HepG2 (cell line): ENCODE measurements at regions not wholly inside any gene's neighbourhood (a gene's known extent, or its start where the extent isn't known, plus 50 kb on each side); places are given as distances from the start of the nearest gene placed in this dataset.

ENCODE experiments used
- CEBPG ChIP-seq: IDR thresholded peaks from 2 replicates; pipeline ENCODE4 v1.6.1; 2016
- CTCF ChIP-seq: sonication (generic); formaldehyde crosslinking; IDR thresholded peaks from 2 replicates; pipeline ENCODE4 v1.5.0; 2020; ENCODE audit warnings: mild to moderate bottlenecking, missing genetic modification reagents, moderate library complexity
- IKZF1 ChIP-seq: fragments of 450-650 bp; IDR thresholded peaks from 2 replicates; pipeline ENCODE4 v1.7.1; 2016
- ISL2 ChIP-seq: sonication (generic); formaldehyde crosslinking; IDR thresholded peaks from 2 replicates; pipeline ENCODE4 v1.5.0; 2020; ENCODE audit warnings: missing genetic modification reagents
- KAT2B ChIP-seq: fragments of 150-350 bp; IDR thresholded peaks from 2 replicates; pipeline ENCODE4 v1.6.1; 2014; ENCODE audit warnings: low read depth, low read length, borderline replicate concordance
- NR2F1 ChIP-seq, 2 experiments: fragments of 450-650 bp in 1 of 2; formaldehyde crosslinking in 1 of 2; IDR thresholded peaks; 2 replicates each; pipeline versions ENCODE4 v1.5.0 to v1.6.1; 2016 to 2020; ENCODE audit warnings: mild to moderate bottlenecking in 1 of 2, missing compliant biosample characterization in 1 of 2, missing genetic modification reagents in 1 of 2, moderate library complexity in 1 of 2
- STAT5B ChIP-seq: sonication (generic); formaldehyde crosslinking; IDR thresholded peaks from 2 replicates; pipeline ENCODE4 v1.4.0; 2020; ENCODE audit warnings: missing genetic modification reagents
- ZNF230 ChIP-seq: sonication (generic); formaldehyde crosslinking; IDR thresholded peaks from 2 replicates; pipeline ENCODE4 v1.4.0; 2020; ENCODE audit warnings: mild to moderate bottlenecking, missing genetic modification reagents
- ZNF275 ChIP-seq: sonication (generic); formaldehyde crosslinking; IDR thresholded peaks from 2 replicates; pipeline ENCODE4 v1.8.0; 2022; ENCODE audit warnings: missing genetic modification reagents, mild to moderate bottlenecking, inconsistent platforms, borderline replicate concordance
- ZNF354B ChIP-seq: sonication (generic); formaldehyde crosslinking; IDR thresholded peaks from 2 replicates; pipeline ENCODE4 v1.8.0; 2022; ENCODE audit warnings: mild to moderate bottlenecking, missing genetic modification reagents
- ZZZ3 ChIP-seq: sonication (generic); formaldehyde crosslinking; IDR thresholded peaks from 2 replicates; pipeline ENCODE4 v1.4.0; 2020; ENCODE audit warnings: missing genetic modification reagents, mild to moderate bottlenecking, borderline replicate concordance

DNA sequence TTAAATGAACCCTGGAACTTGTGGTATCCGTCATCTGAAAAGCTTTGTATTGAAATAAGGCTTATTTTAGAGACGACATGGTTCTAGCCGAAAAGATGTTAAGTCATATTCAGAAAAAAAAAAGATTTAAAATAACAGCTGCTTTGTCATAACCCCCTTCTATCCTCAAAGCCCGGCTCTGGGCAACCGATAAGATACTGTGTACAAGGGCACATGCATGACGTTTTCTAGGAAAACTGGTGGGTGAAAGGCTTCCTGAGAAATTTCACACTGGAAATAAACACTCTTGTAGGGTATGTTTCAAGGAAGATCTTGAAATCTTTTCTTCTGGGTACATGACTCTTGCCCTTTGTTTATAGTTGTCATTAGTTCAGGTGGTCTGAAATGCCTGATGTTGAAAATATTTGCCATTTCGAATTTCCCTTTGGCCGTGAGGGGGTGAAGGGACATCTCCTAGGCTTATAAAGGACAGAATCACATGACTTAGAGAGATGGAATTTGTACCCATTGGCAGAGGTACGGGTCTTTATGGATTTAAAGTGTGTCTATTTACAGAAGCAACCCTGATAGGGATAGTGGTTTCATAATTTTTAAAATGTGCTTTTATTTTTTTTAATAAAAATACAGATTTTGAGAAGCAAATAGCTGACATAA lies 232.5 kb downstream of the PTEN start:
- TF ChIP-seq KAT2B: no peak
- no peak for TF ChIP-seq CTCF (CRISPR knock-in tag)
- no peak for TF ChIP-seq ZNF354B (CRISPR knock-in tag)
- no peak for TF ChIP-seq CEBPG (CRISPR knock-in tag)
- no peak for TF ChIP-seq STAT5B
- no peak for TF ChIP-seq ISL2 (CRISPR knock-in tag)
- no peak for TF ChIP-seq IKZF1
- TF ChIP-seq ZNF275 (CRISPR knock-in tag): no peak
- TF ChIP-seq ZZZ3 (CRISPR knock-in tag): no peak
- no peak for TF ChIP-seq NR2F1 (CRISPR knock-in tag; IDR thresholded peaks at IDR 0.05)
- TF ChIP-seq ZNF230 (CRISPR knock-in tag): no peak
